Thymus (tissue), 11 donors: ENCODE measurements at regions not wholly inside any gene's neighbourhood (a gene's known extent, or its start where the extent isn't known, plus 50 kb on each side); places are given as distances from the start of the nearest gene placed in this dataset.

Source experiments
- DNase-seq, 9 donors: peaks; one replicate each; pipeline ENCODE4 v3.0.0-alpha.2; 2013; ENCODE audit warnings: low spot score in 9 of 9, low read depth in 6 of 9, missing footprints in 1 of 9
- H3K27ac ChIP-seq, 2 donors: one replicate each; pipeline ENCODE4 v1.5.1; 2013; ENCODE audit warnings: control low read depth in 1 of 2, low read depth in 1 of 2, low read length in 1 of 2, mild to moderate bottlenecking in 1 of 2, moderate library complexity in 1 of 2
- H3K27me3 ChIP-seq, 2 donors: one replicate each; pipeline ENCODE4 v1.5.1; 2013; ENCODE audit warnings: low read length in 1 of 2; ENCODE audit not compliant: control insufficient read depth in 2 of 2, insufficient read depth in 1 of 2
- H3K36me3 ChIP-seq, 2 donors: one replicate each; pipeline ENCODE4 v1.5.1; 2013; ENCODE audit warnings: low read length in 1 of 2, mild to moderate bottlenecking in 1 of 2, moderate library complexity in 1 of 2; ENCODE audit not compliant: control insufficient read depth in 2 of 2, insufficient read depth in 2 of 2
- H3K4me1 ChIP-seq, 2 donors: one replicate each; pipeline ENCODE4 v1.5.1; 2013; ENCODE audit warnings: low read length in 2 of 2; ENCODE audit not compliant: control insufficient read depth in 2 of 2, insufficient read depth in 2 of 2
- H3K4me3 ChIP-seq, 2 donors: one replicate each; pipeline ENCODE4 v1.5.1; 2013; ENCODE audit warnings: low read length in 2 of 2, control low read depth in 1 of 2, mild to moderate bottlenecking in 1 of 2
- H3K9me3 ChIP-seq, 2 donors: one replicate each; pipeline ENCODE4 v1.5.1; 2013; ENCODE audit warnings: low read length in 1 of 2, mild to moderate bottlenecking in 1 of 2; ENCODE audit not compliant: control insufficient read depth in 2 of 2, insufficient read depth in 1 of 2
- WGBS: extraction: QIAGEN DNeasy Blood & Tissue Kit; methylation state at CpG from one replicate; pipeline ENCODE4 v1.1.7; 2013; 5-methylcytosine and 5-hydroxymethylcytosine counted together
- donor health status: healthy.

- no peak overlapping the region for H3K27ac ChIP-seq
- H3K9me3 ChIP-seq = no peaks in the 10 kb centered on the region
- H3K27me3 ChIP-seq = no peaks in the 10 kb centered on the region
- DNase-seq = no peak
- H3K4me3 ChIP-seq = no peak overlapping the region
- H3K4me1 ChIP-seq = no peaks in the 10 kb centered on the region
- H3K36me3 ChIP-seq = no peaks in the 10 kb centered on the region
These were observed 170.9 kb upstream of the PCDH18 start for GRCh38 chr4:137703195-137703594.

- no peak overlapping the region for H3K4me3 ChIP-seq
- 80% methylated on average over 2 of the region's 2 CpGs for WGBS
- no peak for DNase-seq
These were observed 170.2 kb upstream of the PCDH18 start for GRCh38 chr4:137702512-137702911.

GRCh38 chr4:137701401-137701800 is 169.1 kb upstream of the PCDH18 start:
- no peaks in the 10 kb centered on the region for H3K36me3 ChIP-seq
- no peaks in the 10 kb centered on the region for H3K4me1 ChIP-seq
- no peak overlapping the region for H3K27ac ChIP-seq
- H3K4me3 ChIP-seq = no peak overlapping the region
- no peaks in the 10 kb centered on the region for H3K27me3 ChIP-seq
- WGBS = 100% methylated on average over 1 of the region's 1 CpG
- no peak for DNase-seq
- peaks cover 0 to 3% of the 10 kb centered on the region in 2 donors for H3K9me3 ChIP-seq

More at GRCh38 chr4:137702512-137702911, 170.2 kb upstream of the PCDH18 start:
- H3K27ac ChIP-seq = no peak overlapping the region
- no peaks in the 10 kb centered on the region for H3K4me1 ChIP-seq
- no peaks in the 10 kb centered on the region for H3K9me3 ChIP-seq
- no peaks in the 10 kb centered on the region for H3K27me3 ChIP-seq
- H3K36me3 ChIP-seq = no peaks in the 10 kb centered on the region

- DNase-seq = no peak
- peaks cover 0 to 3% of the 10 kb centered on the region in 2 donors for H3K9me3 ChIP-seq
- H3K4me1 ChIP-seq = no peaks in the 10 kb centered on the region
- H3K27ac ChIP-seq = no peak overlapping the region
- no peak overlapping the region for H3K4me3 ChIP-seq
- no peaks in the 10 kb centered on the region for H3K27me3 ChIP-seq
- H3K36me3 ChIP-seq = no peaks in the 10 kb centered on the region
- 93% methylated on average over 4 of the region's 4 CpGs for WGBS
These were observed 168.5 kb upstream of the PCDH18 start for GRCh38 chr4:137700751-137701150.

GRCh38 chr4:137700072-137700471 is 167.8 kb upstream of the PCDH18 start:
- H3K4me3 ChIP-seq = no peak overlapping the region
- WGBS = 69% methylated on average over 1 of the region's 1 CpG
- no peaks in the 10 kb centered on the region for H3K4me1 ChIP-seq
- no peaks in the 10 kb centered on the region for H3K27me3 ChIP-seq
- no peaks in the 10 kb centered on the region for H3K36me3 ChIP-seq
- peaks cover 0 to 3% of the 10 kb centered on the region in 2 donors for H3K9me3 ChIP-seq
- DNase-seq = no peak
- H3K27ac ChIP-seq = no peak overlapping the region

GRCh38 chr4:137694138-137694537 is 161.8 kb upstream of the PCDH18 start:
- Histone ChIP-seq H3K27ac (no peak overlapping the region), H3K36me3 (no peaks in the 10 kb centered on the region), H3K9me3 (peaks cover 0 to 3% of the 10 kb centered on the region in 2 donors), H3K4me3 (no peak overlapping the region), H3K27me3 (no peaks in the 10 kb centered on the region), H3K4me1 (no peaks in the 10 kb centered on the region)
- WGBS = 95% methylated on average over 1 of the region's 1 CpG
- no peak for DNase-seq

GRCh38 chr4:137693641-137694040 is 161.3 kb upstream of the PCDH18 start:
- no peaks in the 10 kb centered on the region for H3K27me3 ChIP-seq
- peaks cover 0 to 3% of the 10 kb centered on the region in 2 donors for H3K9me3 ChIP-seq
- H3K27ac ChIP-seq = no peak overlapping the region
- WGBS = 96% methylated on average over 1 of the region's 1 CpG
- no peaks in the 10 kb centered on the region for H3K4me1 ChIP-seq
- DNase-seq = no peak
- H3K36me3 ChIP-seq = no peaks in the 10 kb centered on the region
- H3K4me3 ChIP-seq = no peak overlapping the region

GRCh38 chr4:137692205-137692604 is 159.9 kb upstream of the PCDH18 start:
- Histone ChIP-seq H3K4me3 (no peak overlapping the region), H3K36me3 (no peaks in the 10 kb centered on the region), H3K4me1 (no peaks in the 10 kb centered on the region), H3K27ac (no peak overlapping the region), H3K27me3 (no peaks in the 10 kb centered on the region), H3K9me3 (peaks cover 0 to 3% of the 10 kb centered on the region in 2 donors)
- DNase-seq = no peak

GRCh38 chr4:137688651-137689050 is 156.4 kb upstream of the PCDH18 start:
- DNase-seq = no peak
- Histone ChIP-seq H3K9me3 (no peaks in the 10 kb centered on the region), H3K4me1 (no peaks in the 10 kb centered on the region), H3K27me3 (no peaks in the 10 kb centered on the region), H3K4me3 (no peak overlapping the region), H3K27ac (no peak overlapping the region), H3K36me3 (no peaks in the 10 kb centered on the region)
- 98% methylated on average over 1 of the region's 1 CpG for WGBS

- 95% methylated on average over 3 of the region's 3 CpGs for WGBS
- no peak overlapping the region for H3K27ac ChIP-seq
- no peaks in the 10 kb centered on the region for H3K36me3 ChIP-seq
- no peak overlapping the region for H3K4me3 ChIP-seq
- DNase-seq = no peak
- H3K4me1 ChIP-seq = no peaks in the 10 kb centered on the region
- no peaks in the 10 kb centered on the region for H3K9me3 ChIP-seq
- no peaks in the 10 kb centered on the region for H3K27me3 ChIP-seq
These were observed 153.1 kb upstream of the PCDH18 start for GRCh38 chr4:137685357-137685756.
